ENCODE measurements at regions not wholly inside any gene's neighbourhood (a gene's known extent, or its start where the extent isn't known, plus 50 kb on each side); places are given as distances from the start of the nearest gene placed in this dataset.
"Not testable (repeated sequence)": the region's sequence is repeated elsewhere in the genome, so short reads cannot be mapped to it uniquely, and the experiment has no call there.

GRCh38 chr12:17239874-17240273 is 633.9 kb upstream of the LMO3 start:
- DNase-seq (ENCODE audit: low read depth in 2 of 2), result no peak

GRCh38 chr12:17235996-17236395 is 630.0 kb upstream of the LMO3 start:
- DNase-seq (ENCODE audit: low read depth in 2 of 2), result no peak

GRCh38 chr12:17215759-17216570 is 610.0 kb upstream of the LMO3 start:
- no peak for DNase-seq (ENCODE audit: low read depth in 2 of 2)

GRCh38 chr12:17214929-17215328 is 609.0 kb upstream of the LMO3 start:
- DNase-seq (ENCODE audit: low read depth in 2 of 2), result no peak

GRCh38 chr12:17206553-17206952 is 600.6 kb upstream of the LMO3 start:
- DNase-seq (ENCODE audit: low read depth in 2 of 2), result no peak

GRCh38 chr12:17204289-17205054 is 598.5 kb upstream of the LMO3 start:
- DNase-seq (ENCODE audit: low read depth in 2 of 2), result no peak

GRCh38 chr12:17203497-17203896 is 597.5 kb upstream of the LMO3 start:
- no peak for DNase-seq (ENCODE audit: low read depth in 2 of 2)

- DNase-seq (ENCODE audit: low read depth in 2 of 2), result no peak
Measured at GRCh38 chr12:17197971-17198370, 592.0 kb upstream of the LMO3 start.

GRCh38 chr12:17192721-17193120 is 586.8 kb upstream of the LMO3 start:
- DNase-seq (ENCODE audit: low read depth in 2 of 2), result no peak

- DNase-seq (ENCODE audit: low read depth in 2 of 2), result no peak
Measured at GRCh38 chr12:17169726-17170471, 563.9 kb upstream of the LMO3 start.

- no peak for DNase-seq (ENCODE audit: low read depth in 2 of 2)
Measured at GRCh38 chr12:17159506-17160300, 553.7 kb upstream of the LMO3 start.

- DNase-seq (ENCODE audit: low read depth in 2 of 2), result no peak
Measured at GRCh38 chr12:17158201-17158600, 552.2 kb upstream of the LMO3 start.

- no peak for DNase-seq (ENCODE audit: low read depth in 2 of 2)
Measured at GRCh38 chr12:17151917-17152316, 546.0 kb upstream of the LMO3 start.

- DNase-seq (ENCODE audit: low read depth in 2 of 2), result no peak
Measured at GRCh38 chr12:17148706-17149105, 542.7 kb upstream of the LMO3 start.

- no peak for DNase-seq (ENCODE audit: low read depth in 2 of 2)
Measured at GRCh38 chr12:17142856-17143255, 536.9 kb upstream of the LMO3 start.

GRCh38 chr12:17139931-17140330 is 534.0 kb upstream of the LMO3 start:
- DNase-seq (ENCODE audit: low read depth in 2 of 2), result no peak

GRCh38 chr12:17137396-17137795 is 531.4 kb upstream of the LMO3 start:
- no peak for DNase-seq (ENCODE audit: low read depth in 2 of 2)

- no peak for DNase-seq (ENCODE audit: low read depth in 2 of 2)
Measured at GRCh38 chr12:17134315-17134714, 528.4 kb upstream of the LMO3 start.

GRCh38 chr12:17132336-17132735 is 526.4 kb upstream of the LMO3 start:
- DNase-seq (ENCODE audit: low read depth in 2 of 2), result no peak

- not testable (repeated sequence) for DNase-seq (ENCODE audit: low read depth in 2 of 2)
Measured at GRCh38 chr12:17116538-17116937, 510.6 kb upstream of the LMO3 start.

- DNase-seq (ENCODE audit: low read depth in 2 of 2), result no peak
Measured at GRCh38 chr12:17110316-17110715, 504.4 kb upstream of the LMO3 start.

Data from lung microvascular endothelial cell (primary cell).